Uterus (tissue), 3 donors: ENCODE measurements at regions not wholly inside any gene's neighbourhood (a gene's known extent, or its start where the extent isn't known, plus 50 kb on each side); places are given as distances from the start of the nearest gene placed in this dataset.

Source experiments
- DNase-seq, 2 donors: peaks; one replicate each; pipeline ENCODE4 v3.0.0-alpha.2; 2019 to 2020
- H3K27ac ChIP-seq, 2 donors: fragments of 200-600 bp; sonication (generic); 1 replicate in 1 of 2; 2 replicates in 1 of 2; pipeline ENCODE4 v1.5.1; 2016 to 2018
- H3K27me3 ChIP-seq, 2 donors: fragments of 200-600 bp; sonication (generic); one replicate each; pipeline ENCODE4 v1.5.1; 2018 to 2019; ENCODE audit warnings: control low read depth in 1 of 2
- H3K36me3 ChIP-seq, 2 donors: fragments of 200-600 bp; sonication (generic); one replicate each; pipeline ENCODE4 v1.5.1; 2019; ENCODE audit warnings: control low read depth in 1 of 2
- H3K4me1 ChIP-seq, 2 donors: fragments of 200-600 bp; sonication (generic); one replicate each; pipeline ENCODE4 v1.5.1; 2018 to 2019; ENCODE audit warnings: control low read depth in 1 of 2
- H3K4me3 ChIP-seq, 2 donors: fragments of 200-600 bp; sonication (generic); 1 replicate in 1 of 2; 2 replicates in 1 of 2; pipeline ENCODE4 v1.5.1; 2018 to 2019; ENCODE audit warnings: mild to moderate bottlenecking in 1 of 2
- H3K9me3 ChIP-seq, 2 donors: fragments of 200-600 bp; sonication (generic); one replicate each; pipeline ENCODE4 v1.5.1; 2019; ENCODE audit warnings: control low read depth in 1 of 2
- POLR2A ChIP-seq, 2 donors: fragments of 450-650 bp; IDR thresholded peaks; one replicate each; pipeline ENCODE4 v1.6.1; 2016; ENCODE audit warnings: antibody characterized with exemption in 2 of 2, mild to moderate bottlenecking in 1 of 2, moderate library complexity in 1 of 2
- intact Hi-C: fragments of 100-400 bp; cut with DNase I; formaldehyde crosslinking; loops from one replicate; pipeline ENCODE4 v1.15.1; 2023; ENCODE audit warnings: low total_unique reads
- TF ChIP-seq, protein P1 (sequence below), 4 experiments: fragments of 200-600 bp in 2 of 4; fragments of 450-650 bp in 2 of 4; sonication (generic) in 2 of 4; IDR thresholded peaks; one replicate each; pipeline ENCODE4 v1.5.1; 2016 to 2019; ENCODE audit warnings: antibody characterized with exemption in 4 of 4, mild to moderate bottlenecking in 2 of 4, moderate library complexity in 1 of 4
- donor health status: DM: yes; HTN: yes; CAD: no.

DNA sequence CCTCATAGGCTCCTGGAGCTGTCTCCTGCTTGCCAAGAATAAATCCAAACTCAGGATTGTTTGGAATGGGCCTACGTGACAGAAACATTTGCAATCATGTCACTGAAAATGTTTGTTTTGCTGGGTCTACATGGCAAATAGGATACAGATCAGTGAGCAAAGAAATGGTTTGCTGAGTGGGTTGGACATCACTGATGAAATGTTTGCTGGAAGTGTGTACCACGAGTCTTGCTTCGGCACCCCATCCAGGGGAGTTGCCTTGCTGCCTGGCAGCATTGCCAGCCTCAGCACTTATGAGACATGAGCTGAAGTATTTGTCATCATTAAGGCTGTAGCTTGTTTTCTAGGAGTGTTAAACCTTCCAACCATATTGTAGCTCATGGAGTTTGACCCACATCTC, 213.3 kb upstream of the CFAP20DC start:
- DNase-seq = no peak
- no peak for TF ChIP-seq POLR2A (IDR thresholded peaks at IDR 0.05)
- TF ChIP-seq, protein P1, sequence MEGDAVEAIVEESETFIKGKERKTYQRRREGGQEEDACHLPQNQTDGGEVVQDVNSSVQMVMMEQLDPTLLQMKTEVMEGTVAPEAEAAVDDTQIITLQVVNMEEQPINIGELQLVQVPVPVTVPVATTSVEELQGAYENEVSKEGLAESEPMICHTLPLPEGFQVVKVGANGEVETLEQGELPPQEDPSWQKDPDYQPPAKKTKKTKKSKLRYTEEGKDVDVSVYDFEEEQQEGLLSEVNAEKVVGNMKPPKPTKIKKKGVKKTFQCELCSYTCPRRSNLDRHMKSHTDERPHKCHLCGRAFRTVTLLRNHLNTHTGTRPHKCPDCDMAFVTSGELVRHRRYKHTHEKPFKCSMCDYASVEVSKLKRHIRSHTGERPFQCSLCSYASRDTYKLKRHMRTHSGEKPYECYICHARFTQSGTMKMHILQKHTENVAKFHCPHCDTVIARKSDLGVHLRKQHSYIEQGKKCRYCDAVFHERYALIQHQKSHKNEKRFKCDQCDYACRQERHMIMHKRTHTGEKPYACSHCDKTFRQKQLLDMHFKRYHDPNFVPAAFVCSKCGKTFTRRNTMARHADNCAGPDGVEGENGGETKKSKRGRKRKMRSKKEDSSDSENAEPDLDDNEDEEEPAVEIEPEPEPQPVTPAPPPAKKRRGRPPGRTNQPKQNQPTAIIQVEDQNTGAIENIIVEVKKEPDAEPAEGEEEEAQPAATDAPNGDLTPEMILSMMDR (IDR thresholded peaks at IDR 0.05) = no peak
- H3K36me3 ChIP-seq = no peaks in the 10 kb centered on the region
- H3K27ac ChIP-seq = no peak overlapping the region
- no peaks in the 10 kb centered on the region for H3K27me3 ChIP-seq
- H3K4me1 ChIP-seq = no peaks in the 10 kb centered on the region
- intact Hi-C loops = no loop called here
- H3K9me3 ChIP-seq = no peaks in the 10 kb centered on the region
- H3K4me3 ChIP-seq = no peak overlapping the region

- no peaks in the 10 kb centered on the region for H3K9me3 ChIP-seq
- DNase-seq = no peak
- no peaks in the 10 kb centered on the region for H3K27me3 ChIP-seq
- no peaks in the 10 kb centered on the region for H3K4me1 ChIP-seq
- no peak overlapping the region for H3K27ac ChIP-seq
- H3K36me3 ChIP-seq = no peaks in the 10 kb centered on the region
- H3K4me3 ChIP-seq = no peak overlapping the region
- intact Hi-C loops = no loop called here
- TF ChIP-seq POLR2A (IDR thresholded peaks at IDR 0.05) = no peak
- TF ChIP-seq, protein P1 (IDR thresholded peaks at IDR 0.05) = no peak
Observed at GRCh38 chr3:59262076-59262498, 212.3 kb upstream of the CFAP20DC start.

GRCh38 chr3:59261009-59261408, 211.2 kb upstream of the CFAP20DC start:
- Histone ChIP-seq H3K27ac (no peak overlapping the region), H3K27me3 (no peaks in the 10 kb centered on the region), H3K4me3 (no peak overlapping the region), H3K4me1 (no peaks in the 10 kb centered on the region), H3K36me3 (no peaks in the 10 kb centered on the region), H3K9me3 (no peaks in the 10 kb centered on the region)
- TF ChIP-seq POLR2A (IDR thresholded peaks at IDR 0.05) = no peak
- TF ChIP-seq, protein P1 (IDR thresholded peaks at IDR 0.05) = no peak
- intact Hi-C loops = no loop called here
- DNase-seq = no peak

- Histone ChIP-seq H3K27ac (no peak overlapping the region), H3K36me3 (no peaks in the 10 kb centered on the region), H3K4me1 (no peaks in the 10 kb centered on the region), H3K27me3 (no peaks in the 10 kb centered on the region), H3K4me3 (no peak overlapping the region), H3K9me3 (no peaks in the 10 kb centered on the region)
- DNase-seq = no peak
- intact Hi-C loops = no loop called here
- TF ChIP-seq POLR2A (IDR thresholded peaks at IDR 0.05) = no peak
- TF ChIP-seq, protein P1 (IDR thresholded peaks at IDR 0.05) = no peak
Observed at GRCh38 chr3:59258550-59259260, 208.9 kb upstream of the CFAP20DC start.

- intact Hi-C loops = no loop called here
- TF ChIP-seq, protein P1 (IDR thresholded peaks at IDR 0.05) = no peak
- no peak for TF ChIP-seq POLR2A (IDR thresholded peaks at IDR 0.05)
- H3K4me1 ChIP-seq = no peaks in the 10 kb centered on the region
- no peak overlapping the region for H3K27ac ChIP-seq
- no peak overlapping the region for H3K4me3 ChIP-seq
- DNase-seq = no peak
- no peaks in the 10 kb centered on the region for H3K27me3 ChIP-seq
- H3K9me3 ChIP-seq = no peaks in the 10 kb centered on the region
- H3K36me3 ChIP-seq = no peaks in the 10 kb centered on the region
Observed at GRCh38 chr3:59257506-59257905, 207.7 kb upstream of the CFAP20DC start.
